Caco-2 (cell line): ENCODE measurements at regions not wholly inside any gene's neighbourhood (a gene's known extent, or its start where the extent isn't known, plus 50 kb on each side); places are given as distances from the start of the nearest gene placed in this dataset.

Experiments
- BruUV-seq: library from RNA; stranded (reverse); fragments of 400-500 nt; replicated peaks from 2 replicates; lab custom pipeline; 2021; lab: Mats Ljungman, UMichigan
- CTCF ChIA-PET: fragments of 300-600 bp; sonication (Branson Sonifier 250); formaldehyde crosslinking; loops from one replicate; lab custom pipeline; 2022; ENCODE audit warnings: antibody characterized with exemption; lab: Charles Lee
- POLR2A ChIA-PET: fragments of 300-600 bp; sonication (Branson Sonifier 250); formaldehyde crosslinking; loops from one replicate; lab custom pipeline; 2022; ENCODE audit warnings: antibody characterized with exemption; lab: Charles Lee
- DNase-seq, 2 experiments: peaks; one replicate each; pipeline versions ENCODE4 v3.0.0 to v3.0.0-alpha.2; 2020 to 2022
- H3K27me3 ChIP-seq: replicated peaks from 2 replicates; pipeline ENCODE4 v1.6.0; 2011; ENCODE audit warnings: low read length; ENCODE audit not compliant: control insufficient read depth, insufficient read depth
- H3K36me3 ChIP-seq: 2 replicates; pipeline ENCODE4 v1.5.1; 2011; ENCODE audit warnings: low read length; ENCODE audit not compliant: control insufficient read depth, insufficient read depth
- H3K4me1 ChIP-seq: fragments of 250-450 bp; sonication (Bioruptor Pico); 2 replicates; pipeline ENCODE4 v1.5.1; 2020; ENCODE audit warnings: mild to moderate bottlenecking
- H3K4me3 ChIP-seq: 2 replicates; pipeline ENCODE4 v1.5.1; 2011; ENCODE audit warnings: low read depth, mild to moderate bottlenecking, control low read depth, low read length
- H3K9me3 ChIP-seq: fragments of 250-450 bp; sonication (Bioruptor Pico); 2 replicates; pipeline ENCODE4 v1.5.1; 2020; ENCODE audit warnings: mild to moderate bottlenecking, moderate library complexity
- H3K27ac Mint-ChIP-seq: one replicate; pipeline ENCODE4 v1.8.0; 2022; ENCODE audit warnings: mixed read lengths; ENCODE audit not compliant: unreplicated experiment
- H3K27me3 Mint-ChIP-seq: one replicate; pipeline ENCODE4 v1.8.0; 2022; ENCODE audit warnings: mixed read lengths; ENCODE audit not compliant: insufficient read depth, unreplicated experiment
- H3K36me3 Mint-ChIP-seq: one replicate; pipeline ENCODE4 v1.8.0; 2022; ENCODE audit warnings: mild to moderate bottlenecking, mixed read lengths; ENCODE audit not compliant: insufficient read depth, unreplicated experiment
- H3K4me1 Mint-ChIP-seq: one replicate; pipeline ENCODE4 v1.8.0; 2022; ENCODE audit warnings: low read depth, mixed read lengths; ENCODE audit not compliant: unreplicated experiment
- H3K4me3 Mint-ChIP-seq: one replicate; pipeline ENCODE4 v1.8.0; 2022; ENCODE audit warnings: mild to moderate bottlenecking, moderate library complexity, mixed read lengths; ENCODE audit not compliant: unreplicated experiment
- H3K9me3 Mint-ChIP-seq: one replicate; pipeline ENCODE4 v1.8.0; 2022; ENCODE audit warnings: mixed read lengths; ENCODE audit not compliant: unreplicated experiment
- intact Hi-C: fragments of 100-400 bp; cut with micrococcal nuclease; formaldehyde crosslinking; loops from one replicate; pipeline ENCODE4 v1.10.0; 2022; ENCODE audit not compliant: unreplicated experiment
- TF ChIP-seq, protein P1 (sequence below), 2 experiments: fragments of 200-600 bp in 1 of 2; IDR thresholded peaks; 1 replicate in 1 of 2; 2 replicates in 1 of 2; pipeline versions ENCODE4 v1.5.1 to v1.8.0; 2011 to 2022; ENCODE audit warnings: antibody characterized with exemption in 1 of 2, control low read depth in 1 of 2, inconsistent platforms in 1 of 2, low read depth in 1 of 2, low read length in 1 of 2, mild to moderate bottlenecking in 1 of 2, moderate library complexity in 1 of 2; ENCODE audit not compliant: insufficient read depth in 1 of 2, severe bottlenecking in 1 of 2, unreplicated experiment in 1 of 2

DNA sequence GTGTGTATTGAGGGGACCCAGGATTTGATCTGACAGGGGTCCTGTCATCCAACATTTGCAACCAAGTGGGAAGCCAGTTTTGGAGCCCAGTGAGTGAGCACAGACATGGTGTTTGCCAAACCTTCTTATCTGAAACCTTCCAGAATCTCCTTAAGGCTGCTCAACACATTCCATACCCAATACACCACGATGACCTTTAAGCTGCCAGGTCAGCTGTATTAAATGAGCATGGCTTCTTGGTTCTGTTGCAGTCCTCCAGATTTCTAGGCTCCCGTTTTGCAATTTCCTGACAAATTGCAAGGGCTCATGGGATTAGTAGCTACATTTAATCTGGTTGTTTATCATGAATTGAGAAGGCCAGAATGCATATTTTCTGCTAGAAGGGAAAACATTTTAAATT lies 124.2 kb upstream of the ATP10B start:
- ChIA-PET POLR2A (no interaction called here), CTCF (no interaction called here)
- H3K27ac Mint-ChIP-seq = no peak overlapping the region
- DNase-seq = no peak
- H3K4me1 Mint-ChIP-seq = peaks cover 7% of the 10 kb centered on the region
- intact Hi-C loops = no loop called here
- BruUV-seq = no TSS peak
- no peaks in the 10 kb centered on the region for H3K27me3 ChIP-seq
- no peaks in the 10 kb centered on the region for H3K27me3 Mint-ChIP-seq
- H3K4me3 ChIP-seq = no peak overlapping the region
- H3K4me1 ChIP-seq = peaks cover 9% of the 10 kb centered on the region
- no peaks in the 10 kb centered on the region for H3K9me3 Mint-ChIP-seq
- no peaks in the 10 kb centered on the region for H3K36me3 Mint-ChIP-seq
- H3K4me3 Mint-ChIP-seq = no peak overlapping the region
- H3K9me3 ChIP-seq = no peaks in the 10 kb centered on the region
- H3K36me3 ChIP-seq = no peaks in the 10 kb centered on the region
- TF ChIP-seq, protein P1, sequence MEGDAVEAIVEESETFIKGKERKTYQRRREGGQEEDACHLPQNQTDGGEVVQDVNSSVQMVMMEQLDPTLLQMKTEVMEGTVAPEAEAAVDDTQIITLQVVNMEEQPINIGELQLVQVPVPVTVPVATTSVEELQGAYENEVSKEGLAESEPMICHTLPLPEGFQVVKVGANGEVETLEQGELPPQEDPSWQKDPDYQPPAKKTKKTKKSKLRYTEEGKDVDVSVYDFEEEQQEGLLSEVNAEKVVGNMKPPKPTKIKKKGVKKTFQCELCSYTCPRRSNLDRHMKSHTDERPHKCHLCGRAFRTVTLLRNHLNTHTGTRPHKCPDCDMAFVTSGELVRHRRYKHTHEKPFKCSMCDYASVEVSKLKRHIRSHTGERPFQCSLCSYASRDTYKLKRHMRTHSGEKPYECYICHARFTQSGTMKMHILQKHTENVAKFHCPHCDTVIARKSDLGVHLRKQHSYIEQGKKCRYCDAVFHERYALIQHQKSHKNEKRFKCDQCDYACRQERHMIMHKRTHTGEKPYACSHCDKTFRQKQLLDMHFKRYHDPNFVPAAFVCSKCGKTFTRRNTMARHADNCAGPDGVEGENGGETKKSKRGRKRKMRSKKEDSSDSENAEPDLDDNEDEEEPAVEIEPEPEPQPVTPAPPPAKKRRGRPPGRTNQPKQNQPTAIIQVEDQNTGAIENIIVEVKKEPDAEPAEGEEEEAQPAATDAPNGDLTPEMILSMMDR (IDR thresholded peaks at IDR 0.05; ENCODE audit: insufficient read depth in 1 of 2, low read depth in 1 of 2, low read length in 1 of 2, severe bottlenecking in 1 of 2, unreplicated experiment in 1 of 2) = no peak

DNA sequence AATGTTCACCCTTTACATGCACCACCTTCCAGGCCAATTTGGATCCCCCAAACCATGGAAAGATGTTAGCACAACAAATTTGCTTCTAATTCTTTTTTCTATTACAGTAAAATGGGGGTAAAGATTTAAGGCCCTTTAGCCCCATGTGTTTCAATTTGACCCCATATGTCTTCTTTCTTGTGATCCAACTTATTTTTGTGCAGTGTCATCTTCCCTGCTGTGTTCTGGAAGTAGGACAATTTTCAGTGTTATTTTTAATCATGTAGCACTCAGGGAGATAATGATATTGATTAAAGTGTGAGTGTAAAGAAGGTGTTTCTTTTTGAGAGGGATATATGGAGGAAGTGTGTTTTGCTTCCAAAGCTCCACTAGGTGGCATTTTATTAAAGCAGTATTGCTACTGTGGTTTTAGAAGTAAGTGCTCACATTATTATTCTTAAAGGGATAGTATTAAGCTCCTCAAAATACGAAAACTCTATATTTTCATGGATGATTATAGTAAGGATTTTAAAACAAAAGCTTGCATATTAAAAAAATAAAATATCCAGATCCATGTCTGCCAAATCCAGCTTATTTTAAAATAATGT lies 118.7 kb upstream of the ATP10B start:
- no peak overlapping the region for H3K4me3 Mint-ChIP-seq
- H3K27ac Mint-ChIP-seq = no peak overlapping the region
- POLR2A ChIA-PET = no interaction called here
- no peaks in the 10 kb centered on the region for H3K36me3 Mint-ChIP-seq
- intact Hi-C loops = no loop called here
- Histone ChIP-seq H3K4me1 (peaks cover 20% of the 10 kb centered on the region), H3K9me3 (no peaks in the 10 kb centered on the region), H3K4me3 (no peak overlapping the region), H3K27me3 (no peaks in the 10 kb centered on the region), H3K36me3 (no peaks in the 10 kb centered on the region)
- TF ChIP-seq, protein P1 (IDR thresholded peaks at IDR 0.05; ENCODE audit: insufficient read depth in 1 of 2, low read depth in 1 of 2, low read length in 1 of 2, severe bottlenecking in 1 of 2, unreplicated experiment in 1 of 2) = peak; percentile 29 to 36
- DNase-seq = no peak
- H3K4me1 Mint-ChIP-seq = peaks cover 20% of the 10 kb centered on the region
- H3K9me3 Mint-ChIP-seq = no peaks in the 10 kb centered on the region
- H3K27me3 Mint-ChIP-seq = no peaks in the 10 kb centered on the region
- BruUV-seq = no TSS peak
- CTCF ChIA-PET = no interaction called here

DNA sequence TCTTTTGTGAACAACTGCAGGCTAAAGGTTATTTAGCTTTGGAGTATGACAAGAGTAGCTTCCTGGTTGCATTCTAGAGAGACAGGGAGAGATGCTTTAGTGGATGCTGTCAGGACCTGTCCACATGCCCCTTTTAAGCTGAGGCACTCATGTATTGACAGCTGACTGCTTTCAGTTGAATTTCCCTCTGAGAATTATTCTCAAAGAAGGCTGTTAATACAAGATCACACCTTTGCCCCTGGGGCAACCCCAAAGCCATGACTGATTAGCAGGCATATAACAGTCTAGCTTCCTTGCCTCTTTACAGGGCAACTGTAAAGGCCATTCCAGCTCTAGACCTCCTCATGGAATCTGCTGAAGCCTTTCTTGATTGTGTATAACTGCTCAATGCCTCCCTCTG lies 117.6 kb upstream of the ATP10B start:
- H3K9me3 ChIP-seq = no peaks in the 10 kb centered on the region
- no peak overlapping the region for H3K4me3 ChIP-seq
- H3K27me3 Mint-ChIP-seq = no peaks in the 10 kb centered on the region
- no peak overlapping the region for H3K27ac Mint-ChIP-seq
- intact Hi-C loops = no loop called here
- no peak overlapping the region for H3K4me3 Mint-ChIP-seq
- no peaks in the 10 kb centered on the region for H3K27me3 ChIP-seq
- CTCF ChIA-PET = no interaction called here
- peaks cover 20% of the 10 kb centered on the region for H3K4me1 ChIP-seq
- no peak for DNase-seq
- H3K9me3 Mint-ChIP-seq = no peaks in the 10 kb centered on the region
- peaks cover 16% of the 10 kb centered on the region for H3K4me1 Mint-ChIP-seq
- POLR2A ChIA-PET = no interaction called here
- TF ChIP-seq, protein P1 (IDR thresholded peaks at IDR 0.05; ENCODE audit: insufficient read depth in 1 of 2, low read depth in 1 of 2, low read length in 1 of 2, severe bottlenecking in 1 of 2, unreplicated experiment in 1 of 2) = no peak
- BruUV-seq = no TSS peak
- no peaks in the 10 kb centered on the region for H3K36me3 ChIP-seq
- no peaks in the 10 kb centered on the region for H3K36me3 Mint-ChIP-seq
